WTC11 (cell line): ENCODE measurements at regions not wholly inside any gene's neighbourhood (a gene's known extent, or its start where the extent isn't known, plus 50 kb on each side); places are given as distances from the start of the nearest gene placed in this dataset.

Experiments used
- ATAC-seq: fragments of 200-7000 bp; cut with Tn5 transposase; 2 replicates; pipeline ENCODE4 v1.10.0; 2021; ENCODE audit warnings: mild to moderate bottlenecking, moderate library complexity
- CTCF ChIA-PET: fragments of 300-600 bp; sonication (Branson Sonifier 250); formaldehyde crosslinking; loops from one replicate; lab custom pipeline; 2021; ENCODE audit warnings: antibody characterized with exemption; lab: Charles Lee
- POLR2A ChIA-PET: fragments of 350-600 bp; sonication (Branson Sonifier 250); formaldehyde crosslinking; loops from one replicate; lab custom pipeline; 2021; ENCODE audit warnings: antibody characterized with exemption; lab: Charles Lee
- DNase-seq: peaks from one replicate; pipeline ENCODE4 v3.0.0; 2021; ENCODE audit warnings: low spot score
- H3K27ac Mint-ChIP-seq: 2 replicates; pipeline ENCODE4 v1.8.0; 2021; ENCODE audit warnings: mixed read lengths
- H3K27me3 Mint-ChIP-seq: 2 replicates; pipeline ENCODE4 v1.8.0; 2021; ENCODE audit warnings: low read depth, mild to moderate bottlenecking, moderate library complexity, mixed read lengths
- H3K36me3 Mint-ChIP-seq: 2 replicates; pipeline ENCODE4 v1.8.0; 2021; ENCODE audit warnings: mixed read lengths
- H3K4me1 Mint-ChIP-seq: 2 replicates; pipeline ENCODE4 v1.8.0; 2022; ENCODE audit warnings: mixed read lengths
- H3K4me3 Mint-ChIP-seq: 2 replicates; pipeline ENCODE4 v1.8.0; 2021; ENCODE audit warnings: mild to moderate bottlenecking, moderate library complexity, mixed read lengths
- H3K9me3 Mint-ChIP-seq: 2 replicates; pipeline ENCODE4 v1.8.0; 2021; ENCODE audit warnings: mixed read lengths
- ELF4 ChIP-seq: sonication (generic); formaldehyde crosslinking; IDR thresholded peaks from 2 replicates; pipeline ENCODE4 v1.8.1; 2022; ENCODE audit warnings: low read depth, mild to moderate bottlenecking, moderate library complexity, missing genetic modification reagents
- FOXK1 ChIP-seq: sonication (generic); formaldehyde crosslinking; IDR thresholded peaks from 2 replicates; pipeline ENCODE4 v1.8.0; 2022; ENCODE audit warnings: mild to moderate bottlenecking, moderate library complexity, missing genetic modification reagents
- RELA ChIP-seq: sonication (generic); formaldehyde crosslinking; IDR thresholded peaks from 2 replicates; pipeline ENCODE4 v1.8.1; 2022; ENCODE audit warnings: missing genetic modification reagents, mild to moderate bottlenecking, borderline replicate concordance
- RORB ChIP-seq: fragments of 250-450 bp; sonication (Bioruptor Pico); IDR thresholded peaks from 2 replicates; pipeline ENCODE4 v1.9.0; 2021; ENCODE audit warnings: mild to moderate bottlenecking
- SMAD3 ChIP-seq: sonication (generic); formaldehyde crosslinking; IDR thresholded peaks from 2 replicates; pipeline ENCODE4 v1.8.0; 2022; ENCODE audit warnings: missing genetic modification reagents, mild to moderate bottlenecking, borderline replicate concordance
- ZBTB21 ChIP-seq: sonication (generic); formaldehyde crosslinking; IDR thresholded peaks from 2 replicates; pipeline ENCODE4 v1.8.1; 2023; ENCODE audit warnings: mild to moderate bottlenecking, missing genetic modification reagents, borderline replicate concordance
- ZNF219 ChIP-seq: sonication (generic); formaldehyde crosslinking; IDR thresholded peaks from 2 replicates; pipeline ENCODE4 v1.8.0; 2023; ENCODE audit warnings: missing genetic modification reagents, mild to moderate bottlenecking, borderline replicate concordance
- ZNF263 ChIP-seq: sonication (generic); formaldehyde crosslinking; IDR thresholded peaks from 2 replicates; pipeline ENCODE4 v1.8.1; 2022; ENCODE audit warnings: low read depth, mild to moderate bottlenecking, moderate library complexity, missing genetic modification reagents
- ZNF317 ChIP-seq: sonication (generic); formaldehyde crosslinking; IDR thresholded peaks from 2 replicates; pipeline ENCODE4 v1.8.1; 2023; ENCODE audit warnings: low read depth, mild to moderate bottlenecking, moderate library complexity, missing genetic modification reagents, borderline replicate concordance
- ZNF416 ChIP-seq: fragments of 250-450 bp; sonication (Bioruptor Pico); IDR thresholded peaks from 2 replicates; pipeline ENCODE4 v1.9.0; 2021; ENCODE audit warnings: mild to moderate bottlenecking, inconsistent platforms
- TF ChIP-seq, protein P1 (sequence below): sonication (generic); formaldehyde crosslinking; IDR thresholded peaks from 2 replicates; pipeline ENCODE4 v1.8.1; 2022; ENCODE audit warnings: missing genetic modification reagents, borderline replicate concordance
- TF ChIP-seq, protein P2 (sequence below): sonication (generic); formaldehyde crosslinking; IDR thresholded peaks from 2 replicates; pipeline ENCODE4 v1.8.0; 2022; ENCODE audit warnings: mild to moderate bottlenecking, missing genetic modification reagents
- TF ChIP-seq, protein P3 (sequence below): sonication (generic); formaldehyde crosslinking; IDR thresholded peaks from 2 replicates; pipeline ENCODE4 v1.8.1; 2023; ENCODE audit warnings: mild to moderate bottlenecking, missing genetic modification reagents
- TF ChIP-seq, protein P4 (sequence below): sonication (generic); formaldehyde crosslinking; IDR thresholded peaks from 2 replicates; pipeline ENCODE4 v1.8.1; 2023; ENCODE audit warnings: mild to moderate bottlenecking, moderate library complexity, missing genetic modification reagents
- TF ChIP-seq, protein P5 (sequence below): fragments of 250-450 bp; sonication (Bioruptor Pico); IDR thresholded peaks from 2 replicates; pipeline ENCODE4 v1.9.0; 2021; ENCODE audit warnings: mild to moderate bottlenecking
- TF ChIP-seq, protein P6 (sequence below): fragments of 250-450 bp; sonication (Bioruptor Pico); IDR thresholded peaks from 2 replicates; pipeline ENCODE4 v1.8.0; 2021; ENCODE audit warnings: mild to moderate bottlenecking
- TF ChIP-seq, protein P7 (sequence below): sonication (generic); formaldehyde crosslinking; IDR thresholded peaks from 2 replicates; pipeline ENCODE4 v1.8.1; 2023; ENCODE audit warnings: mild to moderate bottlenecking, missing genetic modification reagents, moderate library complexity
- TF ChIP-seq, protein P8 (sequence below): fragments of 250-450 bp; sonication (Bioruptor Pico); IDR thresholded peaks from 2 replicates; pipeline ENCODE4 v1.9.0; 2021; ENCODE audit warnings: mild to moderate bottlenecking
- TF ChIP-seq, protein P9 (sequence below): sonication (generic); formaldehyde crosslinking; IDR thresholded peaks from 2 replicates; pipeline ENCODE4 v1.8.1; 2022; ENCODE audit warnings: mild to moderate bottlenecking, moderate library complexity, missing genetic modification reagents

DNA sequence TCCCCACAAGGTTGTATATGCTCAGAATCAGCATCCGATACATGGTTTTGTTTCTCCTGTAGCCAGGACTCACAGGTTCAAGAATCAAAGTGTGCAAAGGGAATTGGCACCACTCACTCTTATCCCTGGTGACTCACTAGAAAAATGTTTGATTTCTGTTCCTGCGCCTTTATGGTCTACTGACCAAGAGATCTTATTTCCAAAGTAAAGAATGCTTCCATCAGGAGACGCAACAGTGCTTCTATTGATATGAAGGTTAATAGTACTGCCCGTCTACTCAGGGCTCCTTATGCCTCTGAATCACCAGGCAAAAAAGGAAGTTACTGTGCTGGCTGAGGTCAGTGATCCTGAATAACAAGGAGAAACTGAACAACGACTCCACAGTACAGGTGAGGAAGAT is 1392.0 kb upstream of the PRMT6 start:
- ChIA-PET CTCF (no interaction called here), POLR2A (no interaction called here)
- TF ChIP-seq ZBTB21 (no peak), ELF4 (CRISPR knock-in tag) (no peak), SMAD3 (no peak), RELA (CRISPR knock-in tag) (no peak), RORB (CRISPR knock-in tag) (no peak), ZNF263 (CRISPR knock-in tag) (no peak), ZNF317 (CRISPR knock-in tag) (no peak), ZNF219 (CRISPR knock-in tag) (no peak), FOXK1 (CRISPR knock-in tag) (no peak), ZNF416 (no peak)
- TF ChIP-seq, protein P1, sequence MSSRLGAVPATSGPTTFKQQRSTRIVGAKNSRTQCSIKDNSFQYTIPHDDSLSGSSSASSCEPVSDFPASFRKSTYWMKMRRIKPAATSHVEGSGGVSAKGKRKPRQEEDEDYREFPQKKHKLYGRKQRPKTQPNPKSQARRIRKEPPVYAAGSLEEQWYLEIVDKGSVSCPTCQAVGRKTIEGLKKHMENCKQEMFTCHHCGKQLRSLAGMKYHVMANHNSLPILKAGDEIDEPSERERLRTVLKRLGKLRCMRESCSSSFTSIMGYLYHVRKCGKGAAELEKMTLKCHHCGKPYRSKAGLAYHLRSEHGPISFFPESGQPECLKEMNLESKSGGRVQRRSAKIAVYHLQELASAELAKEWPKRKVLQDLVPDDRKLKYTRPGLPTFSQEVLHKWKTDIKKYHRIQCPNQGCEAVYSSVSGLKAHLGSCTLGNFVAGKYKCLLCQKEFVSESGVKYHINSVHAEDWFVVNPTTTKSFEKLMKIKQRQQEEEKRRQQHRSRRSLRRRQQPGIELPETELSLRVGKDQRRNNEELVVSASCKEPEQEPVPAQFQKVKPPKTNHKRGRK (CRISPR knock-in tag), result no peak
- TF ChIP-seq, protein P2, sequence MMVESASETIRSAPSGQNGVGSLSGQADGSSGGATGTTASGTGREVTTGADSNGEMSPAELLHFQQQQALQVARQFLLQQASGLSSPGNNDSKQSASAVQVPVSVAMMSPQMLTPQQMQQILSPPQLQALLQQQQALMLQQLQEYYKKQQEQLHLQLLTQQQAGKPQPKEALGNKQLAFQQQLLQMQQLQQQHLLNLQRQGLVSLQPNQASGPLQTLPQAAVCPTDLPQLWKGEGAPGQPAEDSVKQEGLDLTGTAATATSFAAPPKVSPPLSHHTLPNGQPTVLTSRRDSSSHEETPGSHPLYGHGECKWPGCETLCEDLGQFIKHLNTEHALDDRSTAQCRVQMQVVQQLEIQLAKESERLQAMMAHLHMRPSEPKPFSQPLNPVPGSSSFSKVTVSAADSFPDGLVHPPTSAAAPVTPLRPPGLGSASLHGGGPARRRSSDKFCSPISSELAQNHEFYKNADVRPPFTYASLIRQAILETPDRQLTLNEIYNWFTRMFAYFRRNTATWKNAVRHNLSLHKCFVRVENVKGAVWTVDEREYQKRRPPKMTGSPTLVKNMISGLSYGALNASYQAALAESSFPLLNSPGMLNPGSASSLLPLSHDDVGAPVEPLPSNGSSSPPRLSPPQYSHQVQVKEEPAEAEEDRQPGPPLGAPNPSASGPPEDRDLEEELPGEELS (CRISPR knock-in tag), result no peak
- TF ChIP-seq, protein P3, sequence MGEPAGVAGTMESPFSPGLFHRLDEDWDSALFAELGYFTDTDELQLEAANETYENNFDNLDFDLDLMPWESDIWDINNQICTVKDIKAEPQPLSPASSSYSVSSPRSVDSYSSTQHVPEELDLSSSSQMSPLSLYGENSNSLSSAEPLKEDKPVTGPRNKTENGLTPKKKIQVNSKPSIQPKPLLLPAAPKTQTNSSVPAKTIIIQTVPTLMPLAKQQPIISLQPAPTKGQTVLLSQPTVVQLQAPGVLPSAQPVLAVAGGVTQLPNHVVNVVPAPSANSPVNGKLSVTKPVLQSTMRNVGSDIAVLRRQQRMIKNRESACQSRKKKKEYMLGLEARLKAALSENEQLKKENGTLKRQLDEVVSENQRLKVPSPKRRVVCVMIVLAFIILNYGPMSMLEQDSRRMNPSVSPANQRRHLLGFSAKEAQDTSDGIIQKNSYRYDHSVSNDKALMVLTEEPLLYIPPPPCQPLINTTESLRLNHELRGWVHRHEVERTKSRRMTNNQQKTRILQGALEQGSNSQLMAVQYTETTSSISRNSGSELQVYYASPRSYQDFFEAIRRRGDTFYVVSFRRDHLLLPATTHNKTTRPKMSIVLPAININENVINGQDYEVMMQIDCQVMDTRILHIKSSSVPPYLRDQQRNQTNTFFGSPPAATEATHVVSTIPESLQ, result no peak
- TF ChIP-seq, protein P4, sequence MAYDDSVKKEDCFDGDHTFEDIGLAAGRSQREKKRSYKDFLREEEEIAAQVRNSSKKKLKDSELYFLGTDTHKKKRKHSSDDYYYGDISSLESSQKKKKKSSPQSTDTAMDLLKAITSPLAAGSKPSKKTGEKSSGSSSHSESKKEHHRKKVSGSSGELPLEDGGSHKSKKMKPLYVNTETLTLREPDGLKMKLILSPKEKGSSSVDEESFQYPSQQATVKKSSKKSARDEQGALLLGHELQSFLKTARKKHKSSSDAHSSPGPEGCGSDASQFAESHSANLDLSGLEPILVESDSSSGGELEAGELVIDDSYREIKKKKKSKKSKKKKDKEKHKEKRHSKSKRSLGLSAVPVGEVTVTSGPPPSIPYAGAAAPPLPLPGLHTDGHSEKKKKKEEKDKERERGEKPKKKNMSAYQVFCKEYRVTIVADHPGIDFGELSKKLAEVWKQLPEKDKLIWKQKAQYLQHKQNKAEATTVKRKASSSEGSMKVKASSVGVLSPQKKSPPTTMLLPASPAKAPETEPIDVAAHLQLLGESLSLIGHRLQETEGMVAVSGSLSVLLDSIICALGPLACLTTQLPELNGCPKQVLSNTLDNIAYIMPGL (CRISPR knock-in tag), result no peak
- TF ChIP-seq, protein P5, sequence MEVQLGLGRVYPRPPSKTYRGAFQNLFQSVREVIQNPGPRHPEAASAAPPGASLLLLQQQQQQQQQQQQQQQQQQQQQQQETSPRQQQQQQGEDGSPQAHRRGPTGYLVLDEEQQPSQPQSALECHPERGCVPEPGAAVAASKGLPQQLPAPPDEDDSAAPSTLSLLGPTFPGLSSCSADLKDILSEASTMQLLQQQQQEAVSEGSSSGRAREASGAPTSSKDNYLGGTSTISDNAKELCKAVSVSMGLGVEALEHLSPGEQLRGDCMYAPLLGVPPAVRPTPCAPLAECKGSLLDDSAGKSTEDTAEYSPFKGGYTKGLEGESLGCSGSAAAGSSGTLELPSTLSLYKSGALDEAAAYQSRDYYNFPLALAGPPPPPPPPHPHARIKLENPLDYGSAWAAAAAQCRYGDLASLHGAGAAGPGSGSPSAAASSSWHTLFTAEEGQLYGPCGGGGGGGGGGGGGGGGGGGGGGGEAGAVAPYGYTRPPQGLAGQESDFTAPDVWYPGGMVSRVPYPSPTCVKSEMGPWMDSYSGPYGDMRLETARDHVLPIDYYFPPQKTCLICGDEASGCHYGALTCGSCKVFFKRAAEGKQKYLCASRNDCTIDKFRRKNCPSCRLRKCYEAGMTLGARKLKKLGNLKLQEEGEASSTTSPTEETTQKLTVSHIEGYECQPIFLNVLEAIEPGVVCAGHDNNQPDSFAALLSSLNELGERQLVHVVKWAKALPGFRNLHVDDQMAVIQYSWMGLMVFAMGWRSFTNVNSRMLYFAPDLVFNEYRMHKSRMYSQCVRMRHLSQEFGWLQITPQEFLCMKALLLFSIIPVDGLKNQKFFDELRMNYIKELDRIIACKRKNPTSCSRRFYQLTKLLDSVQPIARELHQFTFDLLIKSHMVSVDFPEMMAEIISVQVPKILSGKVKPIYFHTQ (CRISPR knock-in tag), result no peak
- TF ChIP-seq, protein P6, sequence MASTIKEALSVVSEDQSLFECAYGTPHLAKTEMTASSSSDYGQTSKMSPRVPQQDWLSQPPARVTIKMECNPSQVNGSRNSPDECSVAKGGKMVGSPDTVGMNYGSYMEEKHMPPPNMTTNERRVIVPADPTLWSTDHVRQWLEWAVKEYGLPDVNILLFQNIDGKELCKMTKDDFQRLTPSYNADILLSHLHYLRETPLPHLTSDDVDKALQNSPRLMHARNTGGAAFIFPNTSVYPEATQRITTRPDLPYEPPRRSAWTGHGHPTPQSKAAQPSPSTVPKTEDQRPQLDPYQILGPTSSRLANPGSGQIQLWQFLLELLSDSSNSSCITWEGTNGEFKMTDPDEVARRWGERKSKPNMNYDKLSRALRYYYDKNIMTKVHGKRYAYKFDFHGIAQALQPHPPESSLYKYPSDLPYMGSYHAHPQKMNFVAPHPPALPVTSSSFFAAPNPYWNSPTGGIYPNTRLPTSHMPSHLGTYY, result no peak
- TF ChIP-seq, protein P7, sequence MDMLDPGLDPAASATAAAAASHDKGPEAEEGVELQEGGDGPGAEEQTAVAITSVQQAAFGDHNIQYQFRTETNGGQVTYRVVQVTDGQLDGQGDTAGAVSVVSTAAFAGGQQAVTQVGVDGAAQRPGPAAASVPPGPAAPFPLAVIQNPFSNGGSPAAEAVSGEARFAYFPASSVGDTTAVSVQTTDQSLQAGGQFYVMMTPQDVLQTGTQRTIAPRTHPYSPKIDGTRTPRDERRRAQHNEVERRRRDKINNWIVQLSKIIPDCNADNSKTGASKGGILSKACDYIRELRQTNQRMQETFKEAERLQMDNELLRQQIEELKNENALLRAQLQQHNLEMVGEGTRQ (CRISPR knock-in tag), result no peak
- TF ChIP-seq, protein P8, sequence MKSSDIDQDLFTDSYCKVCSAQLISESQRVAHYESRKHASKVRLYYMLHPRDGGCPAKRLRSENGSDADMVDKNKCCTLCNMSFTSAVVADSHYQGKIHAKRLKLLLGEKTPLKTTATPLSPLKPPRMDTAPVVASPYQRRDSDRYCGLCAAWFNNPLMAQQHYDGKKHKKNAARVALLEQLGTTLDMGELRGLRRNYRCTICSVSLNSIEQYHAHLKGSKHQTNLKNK, result no peak
- TF ChIP-seq, protein P9, sequence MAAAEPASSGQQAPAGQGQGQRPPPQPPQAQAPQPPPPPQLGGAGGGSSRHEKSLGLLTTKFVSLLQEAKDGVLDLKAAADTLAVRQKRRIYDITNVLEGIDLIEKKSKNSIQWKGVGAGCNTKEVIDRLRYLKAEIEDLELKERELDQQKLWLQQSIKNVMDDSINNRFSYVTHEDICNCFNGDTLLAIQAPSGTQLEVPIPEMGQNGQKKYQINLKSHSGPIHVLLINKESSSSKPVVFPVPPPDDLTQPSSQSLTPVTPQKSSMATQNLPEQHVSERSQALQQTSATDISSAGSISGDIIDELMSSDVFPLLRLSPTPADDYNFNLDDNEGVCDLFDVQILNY (CRISPR knock-in tag), result no peak
- no peaks in the 10 kb centered on the region for H3K27me3 Mint-ChIP-seq
- no peak for ATAC-seq
- no peaks in the 10 kb centered on the region for H3K36me3 Mint-ChIP-seq
- DNase-seq, result no peak
- no peak overlapping the region for H3K4me3 Mint-ChIP-seq
- H3K9me3 Mint-ChIP-seq, result peaks cover 11% of the 10 kb centered on the region
- no peaks in the 10 kb centered on the region for H3K4me1 Mint-ChIP-seq
- H3K27ac Mint-ChIP-seq, result no peak overlapping the region
